Colonic mucosa (tissue), 4 donors: ENCODE measurements at regions not wholly inside any gene's neighbourhood (a gene's known extent, or its start where the extent isn't known, plus 50 kb on each side); places are given as distances from the start of the nearest gene placed in this dataset.

ENCODE experiments used
- DNase-seq: peaks from one replicate; pipeline ENCODE4 v3.0.0-alpha.2; 2020
- H3K27ac ChIP-seq: fragments of 200-600 bp; one replicate; pipeline ENCODE4 v1.8.0; 2021
- H3K27me3 ChIP-seq: fragments of 200-600 bp; one replicate; pipeline ENCODE4 v1.8.0; 2021
- H3K36me3 ChIP-seq: fragments of 200-600 bp; one replicate; pipeline ENCODE4 v1.8.0; 2021
- H3K4me1 ChIP-seq: fragments of 200-600 bp; one replicate; pipeline ENCODE4 v1.8.0; 2021; ENCODE audit warnings: mild to moderate bottlenecking
- H3K4me3 ChIP-seq: fragments of 200-600 bp; one replicate; pipeline ENCODE4 v1.8.0; 2021
- H3K9ac ChIP-seq, 2 donors: one replicate each; pipeline ENCODE4 v1.7.0; 2013; ENCODE audit warnings: control low read depth in 2 of 2, low read depth in 2 of 2, low read length in 2 of 2
- H3K9me3 ChIP-seq: fragments of 200-600 bp; one replicate; pipeline ENCODE4 v1.8.0; 2021
- intact Hi-C: fragments of 100-400 bp; cut with DNase I; formaldehyde crosslinking; loops from one replicate; pipeline ENCODE4 v1.14.1; 2022
- TF ChIP-seq, protein P1 (sequence below): fragments of 200-600 bp; IDR thresholded peaks from one replicate; pipeline ENCODE4 v1.8.0; 2022; ENCODE audit warnings: antibody characterized with exemption, mild to moderate bottlenecking
- donor health status: healthy.
- donor health status: DM: no; HTN: no; CAD: no.
- donor health status: DM: no; HTN: no; CAD: no.

DNA sequence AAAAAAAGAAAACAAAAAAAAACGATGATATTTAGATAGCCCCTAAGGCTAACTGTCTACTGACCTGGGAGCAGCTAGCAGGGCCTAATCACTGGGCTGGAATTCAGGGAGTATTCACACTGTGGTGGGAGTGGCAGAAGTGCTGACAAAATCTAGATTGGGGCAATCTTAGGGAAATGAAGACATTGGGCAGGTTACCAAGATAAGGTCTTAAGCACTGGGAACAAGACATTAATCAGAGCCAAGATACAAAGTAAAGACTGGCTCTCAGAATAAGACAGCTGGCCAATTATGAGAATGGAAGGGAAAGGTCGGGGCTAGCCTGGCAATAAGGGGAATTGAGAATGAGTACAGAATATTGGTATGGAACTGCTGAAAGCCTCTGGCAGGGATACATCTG lies 100.2 kb upstream of the GRIA3 start:
- intact Hi-C loops: no loop called here
- Histone ChIP-seq H3K9ac (no peak overlapping the region), H3K9me3 (no peaks in the 10 kb centered on the region), H3K4me3 (no peak overlapping the region), H3K27me3 (no peaks in the 10 kb centered on the region), H3K36me3 (no peaks in the 10 kb centered on the region), H3K4me1 (no peaks in the 10 kb centered on the region), H3K27ac (no peak overlapping the region)
- TF ChIP-seq, protein P1, sequence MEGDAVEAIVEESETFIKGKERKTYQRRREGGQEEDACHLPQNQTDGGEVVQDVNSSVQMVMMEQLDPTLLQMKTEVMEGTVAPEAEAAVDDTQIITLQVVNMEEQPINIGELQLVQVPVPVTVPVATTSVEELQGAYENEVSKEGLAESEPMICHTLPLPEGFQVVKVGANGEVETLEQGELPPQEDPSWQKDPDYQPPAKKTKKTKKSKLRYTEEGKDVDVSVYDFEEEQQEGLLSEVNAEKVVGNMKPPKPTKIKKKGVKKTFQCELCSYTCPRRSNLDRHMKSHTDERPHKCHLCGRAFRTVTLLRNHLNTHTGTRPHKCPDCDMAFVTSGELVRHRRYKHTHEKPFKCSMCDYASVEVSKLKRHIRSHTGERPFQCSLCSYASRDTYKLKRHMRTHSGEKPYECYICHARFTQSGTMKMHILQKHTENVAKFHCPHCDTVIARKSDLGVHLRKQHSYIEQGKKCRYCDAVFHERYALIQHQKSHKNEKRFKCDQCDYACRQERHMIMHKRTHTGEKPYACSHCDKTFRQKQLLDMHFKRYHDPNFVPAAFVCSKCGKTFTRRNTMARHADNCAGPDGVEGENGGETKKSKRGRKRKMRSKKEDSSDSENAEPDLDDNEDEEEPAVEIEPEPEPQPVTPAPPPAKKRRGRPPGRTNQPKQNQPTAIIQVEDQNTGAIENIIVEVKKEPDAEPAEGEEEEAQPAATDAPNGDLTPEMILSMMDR: no peak
- no peak for DNase-seq

DNA sequence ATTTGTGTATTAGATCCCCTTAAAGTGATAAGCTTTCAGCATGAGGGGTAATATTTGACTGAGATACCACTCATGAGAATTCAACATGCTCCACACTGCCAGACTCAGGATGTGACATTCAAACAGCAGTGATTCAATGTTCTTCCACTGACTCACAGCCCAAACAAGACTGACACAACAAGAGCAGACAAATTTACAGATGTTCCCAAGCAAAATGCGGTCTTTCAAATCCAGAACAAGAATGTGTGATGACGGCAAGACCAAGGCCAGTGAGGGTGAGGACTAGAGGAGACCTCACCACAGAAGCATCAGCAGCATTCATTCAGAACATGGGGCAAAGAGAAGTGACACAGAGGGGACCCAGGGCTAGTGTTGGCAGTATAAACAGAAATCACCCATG lies 99.3 kb upstream of the GRIA3 start:
- Histone ChIP-seq H3K36me3 (no peaks in the 10 kb centered on the region), H3K27me3 (no peaks in the 10 kb centered on the region), H3K4me1 (no peaks in the 10 kb centered on the region), H3K9ac (no peak overlapping the region), H3K27ac (no peak overlapping the region), H3K4me3 (no peak overlapping the region), H3K9me3 (no peaks in the 10 kb centered on the region)
- TF ChIP-seq, protein P1: no peak
- intact Hi-C loops: no loop called here
- DNase-seq: no peak

DNA sequence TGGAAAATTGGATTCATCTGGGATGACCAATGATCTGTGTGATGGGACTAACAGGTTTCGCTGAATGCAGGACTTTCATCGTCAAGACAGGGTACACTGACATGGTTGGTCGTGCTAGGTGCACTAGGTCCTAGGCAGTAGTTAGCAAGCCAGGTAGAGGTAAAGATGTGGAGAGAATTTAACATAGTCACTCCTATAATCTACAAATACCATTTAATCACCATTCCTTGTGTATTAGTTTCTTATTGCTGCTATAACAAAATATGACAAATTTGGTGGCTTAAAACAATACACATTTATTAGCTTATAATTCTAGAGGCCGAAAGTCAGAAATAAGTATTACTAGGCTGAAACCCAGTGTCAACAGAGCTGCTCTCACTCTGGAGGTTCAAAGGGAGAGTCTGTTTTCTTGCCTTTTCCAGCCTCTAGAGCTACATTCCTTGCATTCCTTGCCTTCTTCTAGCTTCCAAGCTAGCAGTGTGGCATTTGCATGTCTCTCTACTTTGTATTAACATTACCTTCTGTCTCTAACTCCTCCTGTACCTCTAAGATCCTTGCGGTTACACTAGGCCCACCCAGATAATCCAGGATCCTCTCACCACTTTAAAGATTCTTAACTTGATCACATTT lies 98.7 kb upstream of the GRIA3 start:
- Histone ChIP-seq H3K27ac (no peak overlapping the region), H3K4me1 (no peaks in the 10 kb centered on the region), H3K27me3 (no peaks in the 10 kb centered on the region), H3K36me3 (no peaks in the 10 kb centered on the region), H3K9ac (no peak overlapping the region), H3K4me3 (no peak overlapping the region), H3K9me3 (no peaks in the 10 kb centered on the region)
- no peak for DNase-seq
- intact Hi-C loops: no loop called here
- TF ChIP-seq, protein P1: no peak

DNA sequence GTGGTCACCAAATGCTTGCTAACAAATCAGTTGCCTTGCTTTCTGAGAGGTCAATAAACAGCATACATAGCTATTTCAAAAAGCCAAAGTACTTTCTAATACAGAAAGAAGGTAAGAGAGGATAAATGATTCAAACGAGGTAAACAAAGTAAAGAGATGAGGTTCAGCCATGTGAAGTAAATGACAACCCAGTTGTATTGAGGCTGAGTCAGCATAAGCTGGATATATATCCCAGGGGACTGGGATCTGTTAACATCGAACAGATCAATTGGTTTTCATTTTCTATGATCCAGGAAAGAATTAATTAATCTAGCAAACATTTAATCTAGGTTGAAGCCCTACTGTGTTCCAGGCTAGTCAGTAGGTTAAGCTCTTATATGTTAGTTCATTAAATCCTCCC lies 97.3 kb upstream of the GRIA3 start:
- intact Hi-C loops: no loop called here
- Histone ChIP-seq H3K27ac (no peak overlapping the region), H3K4me1 (no peaks in the 10 kb centered on the region), H3K9me3 (no peaks in the 10 kb centered on the region), H3K4me3 (no peak overlapping the region), H3K9ac (no peak overlapping the region), H3K27me3 (no peaks in the 10 kb centered on the region), H3K36me3 (no peaks in the 10 kb centered on the region)
- no peak for DNase-seq
- TF ChIP-seq, protein P1: no peak

DNA sequence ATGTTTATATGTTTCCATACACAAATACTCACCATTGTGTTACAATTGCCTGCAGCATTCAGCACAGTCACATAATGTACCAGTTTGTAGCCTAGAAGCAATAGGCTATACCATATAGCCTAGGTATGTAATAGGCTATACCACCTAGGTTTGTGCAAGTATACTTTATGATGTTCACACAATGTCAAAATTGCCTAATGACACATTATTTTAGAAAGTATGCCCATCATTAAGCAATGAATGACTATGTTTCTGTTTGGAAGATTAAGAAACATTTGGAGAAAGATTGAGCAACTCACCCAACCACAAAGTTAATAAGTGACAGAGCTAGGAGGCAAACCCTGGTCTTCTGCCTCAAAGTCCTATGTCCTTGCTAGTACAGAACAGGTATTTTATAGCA lies 96.8 kb upstream of the GRIA3 start:
- no peaks in the 10 kb centered on the region for H3K27me3 ChIP-seq
- H3K4me3 ChIP-seq: no peak overlapping the region
- H3K9me3 ChIP-seq: no peaks in the 10 kb centered on the region
- DNase-seq: no peak
- H3K4me1 ChIP-seq: no peaks in the 10 kb centered on the region
- H3K27ac ChIP-seq: no peak overlapping the region
- intact Hi-C loops: no loop called here
- no peak overlapping the region for H3K9ac ChIP-seq
- TF ChIP-seq, protein P1: no peak
- no peaks in the 10 kb centered on the region for H3K36me3 ChIP-seq
